AG04450 (cell line): ENCODE measurements at regions not wholly inside any gene's neighbourhood (a gene's known extent, or its start where the extent isn't known, plus 50 kb on each side); places are given as distances from the start of the nearest gene placed in this dataset.

Experiments used
- CTCF ChIA-PET: fragments of 300-600, 350-600 bp; formaldehyde crosslinking; extraction: SDS; loops from one replicate; lab custom pipeline; 2022; ENCODE audit warnings: antibody characterized with exemption, inconsistent platforms; lab: Charles Lee
- POLR2A ChIA-PET: fragments of 350-600 bp; formaldehyde crosslinking; extraction: SDS; loops from one replicate; lab custom pipeline; 2021; ENCODE audit warnings: antibody characterized with exemption, inconsistent platforms; lab: Yijun Ruan, JAX
- DNase-seq: peaks from one replicate; pipeline ENCODE4 v3.0.0-alpha.2; 2011; ENCODE audit warnings: low read depth, low spot score
- H3K27ac ChIP-seq: one replicate; pipeline ENCODE4 v1.5.1; 2012; ENCODE audit warnings: low read depth, low read length, control low read depth
- H3K27me3 ChIP-seq: one replicate; pipeline ENCODE4 v1.6.0; 2012; ENCODE audit warnings: low read length; ENCODE audit not compliant: control insufficient read depth, insufficient read depth
- H3K4me3 ChIP-seq: 2 replicates; pipeline ENCODE4 v1.5.1; 2011; ENCODE audit warnings: mild to moderate bottlenecking, low read depth, low read length, control low read depth
- H3K9me3 ChIP-seq: 2 replicates; pipeline ENCODE4 v1.5.1; 2012; ENCODE audit warnings: low read length; ENCODE audit not compliant: control insufficient read depth, insufficient read depth
- CTCF ChIP-seq: IDR thresholded peaks from 2 replicates; pipeline ENCODE4 v1.5.1; 2011; ENCODE audit warnings: low read depth, low read length, control low read depth, inconsistent platforms

- DNase-seq: no peak
- Histone ChIP-seq H3K27ac (no peak overlapping the region), H3K9me3 (no peaks in the 10 kb centered on the region), H3K4me3 (no peak overlapping the region), H3K27me3 (no peaks in the 10 kb centered on the region)
- no peak for TF ChIP-seq CTCF
- POLR2A ChIA-PET: no interaction called here
- CTCF ChIA-PET: no interaction called here
Measured at GRCh38 chr1:239730378-239730777, 344.0 kb downstream of the CHRM3 start.

- TF ChIP-seq CTCF: no peak
- H3K27me3 ChIP-seq: no peaks in the 10 kb centered on the region
- H3K4me3 ChIP-seq: no peak overlapping the region
- no peak overlapping the region for H3K27ac ChIP-seq
- ChIA-PET POLR2A (no interaction called here), CTCF (no interaction called here)
- H3K9me3 ChIP-seq: no peaks in the 10 kb centered on the region
- no peak for DNase-seq
Measured at GRCh38 chr1:239731082-239731748, 344.8 kb downstream of the CHRM3 start.

- H3K9me3 ChIP-seq: no peaks in the 10 kb centered on the region
- DNase-seq: no peak
- no peak overlapping the region for H3K4me3 ChIP-seq
- no peaks in the 10 kb centered on the region for H3K27me3 ChIP-seq
- ChIA-PET POLR2A (no interaction called here), CTCF (no interaction called here)
- H3K27ac ChIP-seq: no peak overlapping the region
- TF ChIP-seq CTCF: no peak
Measured at GRCh38 chr1:239732770-239733169, 346.4 kb downstream of the CHRM3 start.

GRCh38 chr1:239733995-239734394 lies 347.6 kb downstream of the CHRM3 start:
- ChIA-PET CTCF (no interaction called here), POLR2A (no interaction called here)
- TF ChIP-seq CTCF: no peak
- no peak overlapping the region for H3K4me3 ChIP-seq
- H3K27me3 ChIP-seq: no peaks in the 10 kb centered on the region
- H3K9me3 ChIP-seq: no peaks in the 10 kb centered on the region
- no peak for DNase-seq
- no peak overlapping the region for H3K27ac ChIP-seq

GRCh38 chr1:239735111-239735510 lies 348.7 kb downstream of the CHRM3 start:
- CTCF ChIA-PET: no interaction called here
- no peak overlapping the region for H3K4me3 ChIP-seq
- no peaks in the 10 kb centered on the region for H3K9me3 ChIP-seq
- POLR2A ChIA-PET: no interaction called here
- TF ChIP-seq CTCF: no peak
- no peak for DNase-seq
- no peak overlapping the region for H3K27ac ChIP-seq
- no peaks in the 10 kb centered on the region for H3K27me3 ChIP-seq
